Ascending aorta (tissue), 2 donors: ENCODE measurements at regions not wholly inside any gene's neighbourhood (a gene's known extent, or its start where the extent isn't known, plus 50 kb on each side); places are given as distances from the start of the nearest gene placed in this dataset.

Experiments used
- DNase-seq, 2 donors: peaks; one replicate each; pipeline ENCODE4 v3.0.0-alpha.2; 2019; ENCODE audit warnings: low spot score in 2 of 2
- H3K27ac ChIP-seq, 2 donors: fragments of 200-600 bp; sonication (generic); one replicate each; pipeline ENCODE4 v1.5.1; 2016 to 2017; ENCODE audit warnings: mild to moderate bottlenecking in 1 of 2
- H3K27me3 ChIP-seq: fragments of 200-600 bp; sonication (generic); one replicate; pipeline ENCODE4 v1.5.1; 2017
- H3K36me3 ChIP-seq, 2 donors: fragments of 200-600 bp; sonication (generic); one replicate each; pipeline ENCODE4 v1.5.1; 2016
- H3K4me1 ChIP-seq, 2 donors: fragments of 200-600 bp; sonication (generic); one replicate each; pipeline ENCODE4 v1.5.1; 2016 to 2017; ENCODE audit warnings: mild to moderate bottlenecking in 1 of 2
- H3K4me3 ChIP-seq, 2 donors: fragments of 200-600 bp; sonication (generic); one replicate each; pipeline ENCODE4 v1.5.1; 2016 to 2017; ENCODE audit warnings: mild to moderate bottlenecking in 1 of 2
- H3K9me3 ChIP-seq, 2 donors: fragments of 200-600 bp; sonication (generic); one replicate each; pipeline ENCODE4 v1.5.1; 2016
- CTCF ChIP-seq, 3 experiments: fragments of 200-600 bp in 2 of 3; fragments of 450-650 bp in 1 of 3; sonication (generic) in 2 of 3; IDR thresholded peaks; one replicate each; pipeline ENCODE4 v1.5.1; 2016 to 2019; ENCODE audit warnings: antibody characterized with exemption in 3 of 3, mild to moderate bottlenecking in 1 of 3, moderate library complexity in 1 of 3
- intact Hi-C: fragments of 100-400 bp; cut with DNase I; formaldehyde crosslinking; loops from one replicate; pipeline ENCODE4 v1.15.1; 2023

GRCh38 chr12:66903782-66904396 is 225.0 kb upstream of the GRIP1 start:
- TF ChIP-seq CTCF (IDR thresholded peaks at IDR 0.05) = no peak
- no peak overlapping the region for H3K27ac ChIP-seq
- no peaks in the 10 kb centered on the region for H3K36me3 ChIP-seq
- H3K9me3 ChIP-seq = no peaks in the 10 kb centered on the region
- intact Hi-C loops = no loop called here
- no peak overlapping the region for H3K4me3 ChIP-seq
- DNase-seq = no peak
- H3K27me3 ChIP-seq = no peaks in the 10 kb centered on the region
- H3K4me1 ChIP-seq = no peaks in the 10 kb centered on the region

- no peak overlapping the region for H3K4me3 ChIP-seq
- intact Hi-C loops = no loop called here
- no peak for DNase-seq
Observed at GRCh38 chr12:66905201-66905600, 226.3 kb upstream of the GRIP1 start.

GRCh38 chr12:66910366-66910974 is 231.6 kb upstream of the GRIP1 start:
- intact Hi-C loops = no loop called here
- DNase-seq = no peak
- no peaks in the 10 kb centered on the region for H3K27me3 ChIP-seq
- no peaks in the 10 kb centered on the region for H3K9me3 ChIP-seq
- H3K4me1 ChIP-seq = no peaks in the 10 kb centered on the region
- no peaks in the 10 kb centered on the region for H3K36me3 ChIP-seq
- no peak overlapping the region for H3K4me3 ChIP-seq
- no peak for TF ChIP-seq CTCF (IDR thresholded peaks at IDR 0.05)
- no peak overlapping the region for H3K27ac ChIP-seq

More at GRCh38 chr12:66905201-66905600, 226.3 kb upstream of the GRIP1 start:
- Histone ChIP-seq H3K27ac (no peak overlapping the region), H3K27me3 (no peaks in the 10 kb centered on the region), H3K9me3 (no peaks in the 10 kb centered on the region), H3K4me1 (no peaks in the 10 kb centered on the region), H3K36me3 (no peaks in the 10 kb centered on the region)
- no peak for TF ChIP-seq CTCF (IDR thresholded peaks at IDR 0.05)

GRCh38 chr12:66915306-66915904 is 236.5 kb upstream of the GRIP1 start:
- DNase-seq = no peak
- no peak overlapping the region for H3K27ac ChIP-seq
- intact Hi-C loops = no loop called here

GRCh38 chr12:66916189-66916588 is 237.3 kb upstream of the GRIP1 start:
- TF ChIP-seq CTCF (IDR thresholded peaks at IDR 0.05) = no peak
- Histone ChIP-seq H3K36me3 (no peaks in the 10 kb centered on the region), H3K27me3 (no peaks in the 10 kb centered on the region), H3K4me3 (no peak overlapping the region), H3K9me3 (no peaks in the 10 kb centered on the region), H3K4me1 (no peaks in the 10 kb centered on the region), H3K27ac (no peak overlapping the region)
- intact Hi-C loops = no loop called here
- DNase-seq = no peak

More at GRCh38 chr12:66915306-66915904, 236.5 kb upstream of the GRIP1 start:
- no peak overlapping the region for H3K4me3 ChIP-seq
- H3K27me3 ChIP-seq = no peaks in the 10 kb centered on the region
- H3K9me3 ChIP-seq = no peaks in the 10 kb centered on the region
- TF ChIP-seq CTCF (IDR thresholded peaks at IDR 0.05) = no peak
- no peaks in the 10 kb centered on the region for H3K36me3 ChIP-seq
- no peaks in the 10 kb centered on the region for H3K4me1 ChIP-seq
